ENCODE measurements at regions not wholly inside any gene's neighbourhood (a gene's known extent, or its start where the extent isn't known, plus 50 kb on each side); places are given as distances from the start of the nearest gene placed in this dataset.

DNA sequence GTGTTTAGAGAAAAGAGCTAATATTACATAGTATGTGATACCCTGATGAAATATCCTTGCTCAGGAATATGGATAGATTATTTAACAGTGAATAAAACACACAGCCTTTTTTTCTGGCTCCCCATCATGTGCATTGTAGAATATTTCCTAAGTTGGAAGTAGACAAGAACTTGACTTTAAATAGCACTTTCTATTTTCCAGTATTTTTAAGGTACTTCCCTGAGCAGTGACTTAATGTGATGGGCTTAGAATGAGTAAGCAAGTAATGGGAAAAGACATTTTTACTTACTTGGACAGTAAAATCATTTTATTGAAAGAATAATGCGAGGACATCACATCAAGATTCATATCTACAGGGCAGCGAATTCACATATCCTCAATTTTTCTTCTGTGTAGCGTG, 176.7 kb upstream of the SLC8A1 start:
- TF ChIP-seq, protein P1, sequence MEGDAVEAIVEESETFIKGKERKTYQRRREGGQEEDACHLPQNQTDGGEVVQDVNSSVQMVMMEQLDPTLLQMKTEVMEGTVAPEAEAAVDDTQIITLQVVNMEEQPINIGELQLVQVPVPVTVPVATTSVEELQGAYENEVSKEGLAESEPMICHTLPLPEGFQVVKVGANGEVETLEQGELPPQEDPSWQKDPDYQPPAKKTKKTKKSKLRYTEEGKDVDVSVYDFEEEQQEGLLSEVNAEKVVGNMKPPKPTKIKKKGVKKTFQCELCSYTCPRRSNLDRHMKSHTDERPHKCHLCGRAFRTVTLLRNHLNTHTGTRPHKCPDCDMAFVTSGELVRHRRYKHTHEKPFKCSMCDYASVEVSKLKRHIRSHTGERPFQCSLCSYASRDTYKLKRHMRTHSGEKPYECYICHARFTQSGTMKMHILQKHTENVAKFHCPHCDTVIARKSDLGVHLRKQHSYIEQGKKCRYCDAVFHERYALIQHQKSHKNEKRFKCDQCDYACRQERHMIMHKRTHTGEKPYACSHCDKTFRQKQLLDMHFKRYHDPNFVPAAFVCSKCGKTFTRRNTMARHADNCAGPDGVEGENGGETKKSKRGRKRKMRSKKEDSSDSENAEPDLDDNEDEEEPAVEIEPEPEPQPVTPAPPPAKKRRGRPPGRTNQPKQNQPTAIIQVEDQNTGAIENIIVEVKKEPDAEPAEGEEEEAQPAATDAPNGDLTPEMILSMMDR (IDR thresholded peaks at IDR 0.05), result no peak
- TF ChIP-seq POLR2A (IDR thresholded peaks at IDR 0.05), result no peak
